GM12891 (cell line): ENCODE measurements at regions not wholly inside any gene's neighbourhood (a gene's known extent, or its start where the extent isn't known, plus 50 kb on each side); places are given as distances from the start of the nearest gene placed in this dataset.

ENCODE experiments used
- DNase-seq: peaks from one replicate; pipeline ENCODE4 v3.0.0; 2011; ENCODE audit warnings: low spot score; ENCODE audit not compliant: insufficient read length
- FAIRE-seq: peaks from 2 replicates; lab custom pipeline; 2011; peaks lifted over from hg19 to GRCh38; lab: Jason Lieb, UNC
- PAX5 ChIP-seq: IDR thresholded peaks from 2 replicates; pipeline ENCODE4 v1.6.1; 2011; ENCODE audit warnings: low read length, moderate library complexity, mild to moderate bottlenecking; ENCODE audit not compliant: insufficient read depth, severe bottlenecking
- POLR2A ChIP-seq: IDR thresholded peaks from 2 replicates; pipeline ENCODE4 v1.6.1; 2011; ENCODE audit warnings: low read depth, low read length, control low read depth
- POLR2AphosphoS5 ChIP-seq: IDR thresholded peaks from 2 replicates; pipeline ENCODE4 v1.6.1; 2011; ENCODE audit warnings: low read depth, low read length, control low read depth
- POU2F2 ChIP-seq: IDR thresholded peaks from 2 replicates; pipeline ENCODE4 v1.6.1; 2011; ENCODE audit warnings: low read depth, mild to moderate bottlenecking, control low read depth, low read length, moderate library complexity
- SPI1 ChIP-seq: IDR thresholded peaks from 2 replicates; pipeline ENCODE4 v1.6.1; 2011; ENCODE audit warnings: low read depth, low read length, control low read depth
- TAF1 ChIP-seq: IDR thresholded peaks from 2 replicates; pipeline ENCODE4 v1.6.1; 2011; ENCODE audit warnings: low read depth, low read length, control low read depth

GRCh38 chr2:195480121-195480520, 176.9 kb upstream of the SLC39A10 start:
- DNase-seq (no peak), FAIRE-seq (no peak)
- TF ChIP-seq PAX5 (no peak), SPI1 (no peak), TAF1 (no peak), POLR2A (no peak), POU2F2 (no peak), POLR2AphosphoS5 (no peak)

GRCh38 chr2:195479407-195479806, 177.6 kb upstream of the SLC39A10 start:
- no peak for DNase-seq
- TF ChIP-seq SPI1, result no peak
- TF ChIP-seq POLR2AphosphoS5, result no peak
- no peak for TF ChIP-seq TAF1
- TF ChIP-seq PAX5, result no peak
- no peak for TF ChIP-seq POU2F2
- TF ChIP-seq POLR2A, result no peak
- FAIRE-seq, result no peak

GRCh38 chr2:195477996-195478382, 179.0 kb upstream of the SLC39A10 start:
- TF ChIP-seq TAF1 (no peak), POLR2AphosphoS5 (no peak), POU2F2 (no peak), SPI1 (no peak), POLR2A (no peak), PAX5 (no peak)
- FAIRE-seq (no peak), DNase-seq (no peak)

- FAIRE-seq, result peak; percentile 66
Measured at GRCh38 chr2:195477248-195477995, 179.6 kb upstream of the SLC39A10 start.

GRCh38 chr2:195475336-195475735, 181.7 kb upstream of the SLC39A10 start:
- no peak for FAIRE-seq
- no peak for DNase-seq
- TF ChIP-seq POLR2AphosphoS5 (no peak), POLR2A (no peak), TAF1 (no peak), PAX5 (no peak), POU2F2 (no peak), SPI1 (no peak)

More at GRCh38 chr2:195477248-195477995, 179.6 kb upstream of the SLC39A10 start:
- TF ChIP-seq POLR2A (no peak), POLR2AphosphoS5 (no peak), POU2F2 (no peak), SPI1 (no peak), PAX5 (no peak), TAF1 (no peak)
- no peak for DNase-seq

- FAIRE-seq, result no peak
- TF ChIP-seq PAX5, result no peak
- no peak for TF ChIP-seq TAF1
- TF ChIP-seq SPI1, result no peak
- no peak for TF ChIP-seq POLR2AphosphoS5
- no peak for TF ChIP-seq POLR2A
- TF ChIP-seq POU2F2, result no peak
Measured at GRCh38 chr2:195473862-195474261, 183.2 kb upstream of the SLC39A10 start.

GRCh38 chr2:195472501-195473234, 184.4 kb upstream of the SLC39A10 start:
- TF ChIP-seq SPI1, result no peak
- no peak for TF ChIP-seq TAF1
- TF ChIP-seq PAX5, result no peak
- TF ChIP-seq POLR2AphosphoS5, result no peak
- TF ChIP-seq POLR2A, result no peak
- no peak for TF ChIP-seq POU2F2
- FAIRE-seq (no peak), DNase-seq (no peak)

More at GRCh38 chr2:195473862-195474261, 183.2 kb upstream of the SLC39A10 start:
- DNase-seq, result no peak

- FAIRE-seq (no peak), DNase-seq (no peak)
- TF ChIP-seq TAF1, result no peak
- no peak for TF ChIP-seq POU2F2
- no peak for TF ChIP-seq PAX5
- TF ChIP-seq POLR2A, result no peak
- no peak for TF ChIP-seq SPI1
- TF ChIP-seq POLR2AphosphoS5, result no peak
Measured at GRCh38 chr2:195471807-195472206, 185.2 kb upstream of the SLC39A10 start.

- FAIRE-seq (no peak), DNase-seq (no peak)
- TF ChIP-seq SPI1, result no peak
- no peak for TF ChIP-seq POU2F2
- TF ChIP-seq POLR2AphosphoS5, result no peak
Measured at GRCh38 chr2:195471163-195471562, 185.9 kb upstream of the SLC39A10 start.
